ENCODE measurements at regions not wholly inside any gene's neighbourhood (a gene's known extent, or its start where the extent isn't known, plus 50 kb on each side); places are given as distances from the start of the nearest gene placed in this dataset.

DNA sequence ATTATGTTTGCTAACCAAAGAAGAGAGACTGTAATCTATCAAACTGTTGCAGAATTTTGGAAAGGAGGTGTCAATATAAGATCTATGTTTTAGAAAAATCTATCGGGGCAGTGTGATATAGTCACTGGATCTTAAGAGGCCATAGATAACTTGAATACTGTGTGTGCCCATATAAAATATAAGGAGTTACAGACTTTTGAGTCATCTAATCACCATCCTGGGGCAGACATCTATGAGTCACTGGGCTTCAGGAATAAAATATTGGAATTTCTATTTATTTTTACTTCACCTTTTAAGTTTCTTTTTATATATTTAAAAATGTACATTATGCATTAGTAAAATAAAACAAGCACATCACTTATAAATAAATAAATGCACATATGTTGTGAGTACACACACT lies 509.3 kb upstream of the MAN1A1 start:
- Mint-ChIP-seq H3K4me3 (ENCODE audit: unreplicated experiment) (no peak overlapping the region), H3K27me3 (ENCODE audit: insufficient read depth, unreplicated experiment) (no peaks in the 10 kb centered on the region), H3K36me3 (ENCODE audit: insufficient read depth, unreplicated experiment) (no peaks in the 10 kb centered on the region), H3K9me3 (ENCODE audit: unreplicated experiment) (no peaks in the 10 kb centered on the region), H3K4me1 (ENCODE audit: insufficient read depth, unreplicated experiment) (peaks cover 16% of the 10 kb centered on the region), H3K27ac (ENCODE audit: low read depth, unreplicated experiment) (no peak overlapping the region)
- ChIA-PET POLR2A (no interaction called here), CTCF (interaction anchor here (0.6 kb wide), 1 partner anchor 121 kb away, joined by 3 read pairs; no protein-coding TSS in a partner anchor)
- no TSS peak for BruUV-seq (replicated peaks)
- TF ChIP-seq, protein P1, sequence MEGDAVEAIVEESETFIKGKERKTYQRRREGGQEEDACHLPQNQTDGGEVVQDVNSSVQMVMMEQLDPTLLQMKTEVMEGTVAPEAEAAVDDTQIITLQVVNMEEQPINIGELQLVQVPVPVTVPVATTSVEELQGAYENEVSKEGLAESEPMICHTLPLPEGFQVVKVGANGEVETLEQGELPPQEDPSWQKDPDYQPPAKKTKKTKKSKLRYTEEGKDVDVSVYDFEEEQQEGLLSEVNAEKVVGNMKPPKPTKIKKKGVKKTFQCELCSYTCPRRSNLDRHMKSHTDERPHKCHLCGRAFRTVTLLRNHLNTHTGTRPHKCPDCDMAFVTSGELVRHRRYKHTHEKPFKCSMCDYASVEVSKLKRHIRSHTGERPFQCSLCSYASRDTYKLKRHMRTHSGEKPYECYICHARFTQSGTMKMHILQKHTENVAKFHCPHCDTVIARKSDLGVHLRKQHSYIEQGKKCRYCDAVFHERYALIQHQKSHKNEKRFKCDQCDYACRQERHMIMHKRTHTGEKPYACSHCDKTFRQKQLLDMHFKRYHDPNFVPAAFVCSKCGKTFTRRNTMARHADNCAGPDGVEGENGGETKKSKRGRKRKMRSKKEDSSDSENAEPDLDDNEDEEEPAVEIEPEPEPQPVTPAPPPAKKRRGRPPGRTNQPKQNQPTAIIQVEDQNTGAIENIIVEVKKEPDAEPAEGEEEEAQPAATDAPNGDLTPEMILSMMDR (IDR thresholded peaks at IDR 0.05; ENCODE audit: unreplicated experiment), result no peak
- no peak for DNase-seq (ENCODE audit: unreplicated experiment)
- intact Hi-C loops (cut with micrococcal nuclease), result no loop called here

- ChIA-PET POLR2A (interaction anchor here (0.7 kb wide), 1 partner anchor 497 kb away, joined by 5 read pairs; no protein-coding TSS in a partner anchor), CTCF (interaction anchor here (0.7 kb wide), 1 partner anchor 615 kb away, joined by 3 read pairs; no protein-coding TSS in a partner anchor)
- Mint-ChIP-seq H3K4me3 (ENCODE audit: unreplicated experiment) (peak overlapping the region; percentile 57), H3K36me3 (ENCODE audit: insufficient read depth, unreplicated experiment) (no peaks in the 10 kb centered on the region), H3K27me3 (ENCODE audit: insufficient read depth, unreplicated experiment) (no peaks in the 10 kb centered on the region), H3K4me1 (ENCODE audit: insufficient read depth, unreplicated experiment) (peaks cover 16% of the 10 kb centered on the region), H3K9me3 (ENCODE audit: unreplicated experiment) (no peaks in the 10 kb centered on the region), H3K27ac (ENCODE audit: low read depth, unreplicated experiment) (peak overlapping the region; percentile 88)
- DNase-seq (ENCODE audit: unreplicated experiment), result peak; percentile 16
- TF ChIP-seq, protein P1 (IDR thresholded peaks at IDR 0.05; ENCODE audit: unreplicated experiment), result no peak
- no TSS peak for BruUV-seq (replicated peaks)
- intact Hi-C loops (cut with micrococcal nuclease), result no loop called here
Measured at GRCh38 chr6:119856136-119856535, 506.6 kb upstream of the MAN1A1 start.

- no peaks in the 10 kb centered on the region for H3K9me3 Mint-ChIP-seq (ENCODE audit: unreplicated experiment)
- no peaks in the 10 kb centered on the region for H3K4me1 Mint-ChIP-seq (ENCODE audit: insufficient read depth, unreplicated experiment)
- no peaks in the 10 kb centered on the region for H3K36me3 Mint-ChIP-seq (ENCODE audit: insufficient read depth, unreplicated experiment)
- ChIA-PET POLR2A (interaction anchor here (1.1 kb wide), 1 partner anchor 14 kb away, joined by 3 read pairs; no protein-coding TSS in a partner anchor), CTCF (interaction anchor here (0.6 kb wide), 1 partner anchor 353 kb away, joined by 4 read pairs; no protein-coding TSS in a partner anchor)
- no TSS peak for BruUV-seq (replicated peaks)
- TF ChIP-seq, protein P1 (IDR thresholded peaks at IDR 0.05; ENCODE audit: unreplicated experiment), result no peak
- H3K4me3 Mint-ChIP-seq (ENCODE audit: unreplicated experiment), result no peak overlapping the region
- no peak overlapping the region for H3K27ac Mint-ChIP-seq (ENCODE audit: low read depth, unreplicated experiment)
- H3K27me3 Mint-ChIP-seq (ENCODE audit: insufficient read depth, unreplicated experiment), result no peaks in the 10 kb centered on the region
- no peak for DNase-seq (ENCODE audit: unreplicated experiment)
- intact Hi-C loops (cut with micrococcal nuclease), result no loop called here
Measured at GRCh38 chr6:119848696-119849095, 499.1 kb upstream of the MAN1A1 start.

DNA sequence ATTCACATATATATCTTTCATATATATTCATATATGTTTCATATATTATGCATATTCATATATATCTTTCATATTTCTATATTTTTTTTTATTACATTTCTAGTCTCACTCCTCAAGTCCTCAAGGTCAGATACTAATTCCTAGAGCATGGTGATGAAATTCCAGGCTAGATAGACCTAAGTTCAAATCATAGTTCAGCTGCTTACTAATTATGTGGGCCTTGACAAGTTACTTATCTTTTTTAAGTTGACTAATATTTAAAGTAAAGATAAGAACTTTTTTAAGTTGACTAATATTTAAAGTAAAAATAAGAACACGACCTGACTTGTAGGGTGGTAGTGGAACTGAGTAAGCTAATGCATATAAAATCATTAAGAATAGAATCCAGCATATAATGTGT lies 495.6 kb upstream of the MAN1A1 start:
- no peak overlapping the region for H3K27ac Mint-ChIP-seq (ENCODE audit: low read depth, unreplicated experiment)
- ChIA-PET CTCF (no interaction called here), POLR2A (interaction anchor here (0.5 to 1.0 kb wide), 3 partner anchors 10 to 14 kb away, joined by 3 to 4 read pairs (median 3); no protein-coding TSS in a partner anchor)
- no peaks in the 10 kb centered on the region for H3K27me3 Mint-ChIP-seq (ENCODE audit: insufficient read depth, unreplicated experiment)
- no TSS peak for BruUV-seq (replicated peaks)
- H3K9me3 Mint-ChIP-seq (ENCODE audit: unreplicated experiment), result peaks cover 8% of the 10 kb centered on the region
- DNase-seq (ENCODE audit: unreplicated experiment), result no peak
- intact Hi-C loops (cut with micrococcal nuclease), result no loop called here
- no peaks in the 10 kb centered on the region for H3K4me1 Mint-ChIP-seq (ENCODE audit: insufficient read depth, unreplicated experiment)
- TF ChIP-seq, protein P1 (IDR thresholded peaks at IDR 0.05; ENCODE audit: unreplicated experiment), result no peak
- no peaks in the 10 kb centered on the region for H3K36me3 Mint-ChIP-seq (ENCODE audit: insufficient read depth, unreplicated experiment)
- no peak overlapping the region for H3K4me3 Mint-ChIP-seq (ENCODE audit: unreplicated experiment)
